Thoracic aorta (tissue), 2 donors: ENCODE measurements at regions not wholly inside any gene's neighbourhood (a gene's known extent, or its start where the extent isn't known, plus 50 kb on each side); places are given as distances from the start of the nearest gene placed in this dataset.

Source experiments
- ATAC-seq: fragments of 150-250 bp; one replicate; pipeline ENCODE4 v1.8.0; 2017; ENCODE audit warnings: low read depth; ENCODE audit not compliant: insufficient number of reproducible peaks, low FRiP score
- DNase-seq: peaks from one replicate; pipeline ENCODE4 v3.0.0-alpha.2; 2020; ENCODE audit warnings: low spot score
- H3K27ac ChIP-seq, 2 donors: fragments of 200-600 bp; sonication (generic); 1 replicate in 1 of 2; 2 replicates in 1 of 2; pipeline ENCODE4 v1.5.1; 2016; ENCODE audit warnings: mild to moderate bottlenecking in 2 of 2, moderate library complexity in 2 of 2
- H3K27me3 ChIP-seq: fragments of 200-600 bp; sonication (generic); replicated peaks from 2 replicates; pipeline ENCODE4 v1.6.0; 2016; ENCODE audit warnings: mild to moderate bottlenecking; ENCODE audit not compliant: insufficient read depth
- H3K36me3 ChIP-seq: fragments of 200-600 bp; sonication (generic); one replicate; pipeline ENCODE4 v1.5.1; 2016
- H3K4me1 ChIP-seq, 2 donors: fragments of 200-600 bp; sonication (generic); 1 replicate in 1 of 2; 2 replicates in 1 of 2; pipeline versions ENCODE4 v1.5.1 to v1.6.0; 2016; ENCODE audit warnings: low read depth in 2 of 2, mild to moderate bottlenecking in 1 of 2; ENCODE audit not compliant: control insufficient read depth in 1 of 2
- H3K4me3 ChIP-seq: fragments of 200-600 bp; sonication (generic); 2 replicates; pipeline ENCODE4 v1.5.1; 2016; ENCODE audit warnings: mild to moderate bottlenecking
- H3K9me3 ChIP-seq: fragments of 200-600 bp; sonication (generic); 2 replicates; pipeline ENCODE4 v1.5.1; 2016
- TF ChIP-seq, protein P1 (sequence below): fragments of 200-600 bp; sonication (generic); IDR thresholded peaks from one replicate; pipeline ENCODE4 v1.5.1; 2019; ENCODE audit warnings: antibody characterized with exemption

DNA sequence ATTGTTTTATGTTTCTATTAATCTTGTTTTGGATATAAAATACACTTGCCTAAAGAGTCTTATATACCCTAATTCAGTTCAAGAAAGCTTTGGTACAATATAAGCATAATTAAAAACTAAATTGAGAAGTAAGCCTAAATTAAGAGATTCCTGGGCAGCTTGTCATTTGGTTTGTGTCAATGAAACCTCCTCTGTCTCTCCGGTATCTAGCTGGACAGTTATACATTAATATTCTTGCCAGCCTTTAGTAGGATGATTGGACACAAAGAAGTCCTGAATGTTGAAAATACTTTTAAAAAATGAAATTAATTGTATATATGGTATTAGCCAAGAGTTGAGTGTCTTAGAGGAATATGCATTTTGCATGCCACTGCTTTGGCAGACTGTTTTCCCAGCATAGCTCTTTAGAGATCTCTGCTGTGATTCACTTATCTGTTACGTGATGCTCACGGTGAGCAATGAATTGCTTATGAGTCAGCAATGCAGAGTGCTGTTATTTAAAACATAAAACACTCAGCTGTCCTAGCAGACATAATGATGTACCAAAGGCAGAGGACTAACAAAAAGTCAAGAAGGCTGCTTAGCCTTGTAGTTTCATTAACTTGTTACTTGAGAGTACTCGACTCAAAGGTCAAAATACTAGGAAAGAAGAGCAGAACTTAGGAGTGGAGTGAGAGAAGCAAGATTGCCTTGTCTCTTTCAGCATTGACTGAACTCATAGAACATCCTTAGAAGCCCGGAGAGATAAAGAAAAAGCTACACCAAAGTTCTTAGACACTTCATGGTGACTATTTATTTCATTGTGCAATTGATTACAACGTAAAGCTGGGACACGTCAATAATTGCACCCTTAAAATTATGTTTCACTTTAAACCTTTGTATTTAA, 1296.1 kb upstream of the PCDH7 start:
- DNase-seq (no peak), ATAC-seq (no peak)
- no peak overlapping the region for H3K4me3 ChIP-seq
- no peaks in the 10 kb centered on the region for H3K36me3 ChIP-seq
- H3K4me1 ChIP-seq, result no peaks in the 10 kb centered on the region
- TF ChIP-seq, protein P1, sequence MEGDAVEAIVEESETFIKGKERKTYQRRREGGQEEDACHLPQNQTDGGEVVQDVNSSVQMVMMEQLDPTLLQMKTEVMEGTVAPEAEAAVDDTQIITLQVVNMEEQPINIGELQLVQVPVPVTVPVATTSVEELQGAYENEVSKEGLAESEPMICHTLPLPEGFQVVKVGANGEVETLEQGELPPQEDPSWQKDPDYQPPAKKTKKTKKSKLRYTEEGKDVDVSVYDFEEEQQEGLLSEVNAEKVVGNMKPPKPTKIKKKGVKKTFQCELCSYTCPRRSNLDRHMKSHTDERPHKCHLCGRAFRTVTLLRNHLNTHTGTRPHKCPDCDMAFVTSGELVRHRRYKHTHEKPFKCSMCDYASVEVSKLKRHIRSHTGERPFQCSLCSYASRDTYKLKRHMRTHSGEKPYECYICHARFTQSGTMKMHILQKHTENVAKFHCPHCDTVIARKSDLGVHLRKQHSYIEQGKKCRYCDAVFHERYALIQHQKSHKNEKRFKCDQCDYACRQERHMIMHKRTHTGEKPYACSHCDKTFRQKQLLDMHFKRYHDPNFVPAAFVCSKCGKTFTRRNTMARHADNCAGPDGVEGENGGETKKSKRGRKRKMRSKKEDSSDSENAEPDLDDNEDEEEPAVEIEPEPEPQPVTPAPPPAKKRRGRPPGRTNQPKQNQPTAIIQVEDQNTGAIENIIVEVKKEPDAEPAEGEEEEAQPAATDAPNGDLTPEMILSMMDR, result no peak
- H3K27me3 ChIP-seq, result no peaks in the 10 kb centered on the region
- no peak overlapping the region for H3K27ac ChIP-seq
- H3K9me3 ChIP-seq, result no peaks in the 10 kb centered on the region

DNA sequence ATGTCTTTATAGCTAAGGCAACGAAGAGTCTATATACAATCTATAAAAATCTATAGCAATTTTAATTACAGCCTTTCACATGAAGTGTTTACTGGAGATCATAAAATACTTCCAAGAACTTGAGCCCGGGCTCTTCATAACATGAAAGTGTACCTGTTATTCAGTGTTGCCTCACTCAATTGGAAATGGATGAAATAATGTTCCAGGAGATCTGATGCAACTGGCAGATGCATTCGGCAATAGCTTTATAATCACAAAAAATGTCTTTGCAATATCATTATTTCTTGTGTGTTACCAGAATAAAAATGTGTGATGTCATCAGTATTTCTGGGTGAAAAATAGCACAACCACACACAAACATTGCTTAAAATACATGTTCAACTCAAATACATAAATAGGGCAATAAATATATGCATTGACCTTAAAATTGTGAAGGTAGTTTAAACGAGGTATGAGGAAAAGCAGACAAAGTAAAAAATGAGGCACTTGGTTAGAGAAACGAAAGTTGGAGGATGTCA, 1266.8 kb upstream of the PCDH7 start:
- H3K9me3 ChIP-seq, result no peaks in the 10 kb centered on the region
- H3K4me1 ChIP-seq, result no peaks in the 10 kb centered on the region
- no peaks in the 10 kb centered on the region for H3K27me3 ChIP-seq
- H3K27ac ChIP-seq, result no peak overlapping the region
- H3K36me3 ChIP-seq, result no peaks in the 10 kb centered on the region
- no peak for ATAC-seq
- no peak overlapping the region for H3K4me3 ChIP-seq
- no peak for DNase-seq
- TF ChIP-seq, protein P1, result no peak

- Histone ChIP-seq H3K9me3 (no peaks in the 10 kb centered on the region), H3K4me3 (no peak overlapping the region), H3K4me1 (no peaks in the 10 kb centered on the region), H3K27ac (no peak overlapping the region), H3K27me3 (no peaks in the 10 kb centered on the region), H3K36me3 (no peaks in the 10 kb centered on the region)
- TF ChIP-seq, protein P1, result no peak
- ATAC-seq, result no peak
- DNase-seq, result no peak
These were observed 1260.2 kb upstream of the PCDH7 start for GRCh38 chr4:29459926-29460325.

GRCh38 chr4:29467044-29467717, 1253.0 kb upstream of the PCDH7 start:
- no peaks in the 10 kb centered on the region for H3K36me3 ChIP-seq
- H3K27ac ChIP-seq, result no peak overlapping the region
- H3K4me1 ChIP-seq, result no peaks in the 10 kb centered on the region
- no peaks in the 10 kb centered on the region for H3K27me3 ChIP-seq
- ATAC-seq (no peak), DNase-seq (no peak)
- no peaks in the 10 kb centered on the region for H3K9me3 ChIP-seq
- no peak overlapping the region for H3K4me3 ChIP-seq
- TF ChIP-seq, protein P1, result no peak
